SU-DHL-6 (cell line): ENCODE measurements at regions not wholly inside any gene's neighbourhood (a gene's known extent, or its start where the extent isn't known, plus 50 kb on each side); places are given as distances from the start of the nearest gene placed in this dataset.

Source experiments
- H2AFZ ChIP-seq: fragments of 200-600 bp; sonication (generic); 2 replicates; pipeline ENCODE4 v1.6.1; 2014; ENCODE audit warnings: low read depth, mild to moderate bottlenecking, moderate library complexity, mixed read lengths, antibody characterized with exemption, low read length; ENCODE audit not compliant: severe bottlenecking
- H3F3A ChIP-seq: fragments of 200-600 bp; shearing (Covaris generic); 2 replicates; pipeline ENCODE4 v1.6.0; 2016; ENCODE audit warnings: antibody characterized with exemption, mild to moderate bottlenecking; ENCODE audit not compliant: insufficient read depth
- H3K27ac ChIP-seq: fragments of 200-600 bp; sonication (generic); 2 replicates; pipeline ENCODE4 v1.5.1; 2016; ENCODE audit warnings: low read depth, mild to moderate bottlenecking, low read length, moderate library complexity, mixed read lengths
- H3K27me3 ChIP-seq: fragments of 200-600 bp; sonication (generic), shearing (Covaris generic); 2 replicates; pipeline ENCODE4 v1.6.0; 2014; ENCODE audit warnings: mild to moderate bottlenecking, low read length
- H3K36me3 ChIP-seq: fragments of 200-600 bp; sonication (generic); 2 replicates; pipeline ENCODE4 v1.6.1; 2014; ENCODE audit warnings: mild to moderate bottlenecking, low read length, mixed read lengths
- H3K4me2 ChIP-seq: fragments of 300-600, 200-600 bp; shearing (Covaris generic), sonication (generic); 2 replicates; pipeline ENCODE4 v1.6.0; 2014; ENCODE audit warnings: low read length, low read depth, mild to moderate bottlenecking; ENCODE audit not compliant: poor library complexity, severe bottlenecking
- H3K4me3 ChIP-seq: fragments of 200-600 bp; sonication (generic); 2 replicates; pipeline ENCODE4 v1.5.1; 2014; ENCODE audit warnings: antibody characterized with exemption, low read length, mild to moderate bottlenecking, mixed read lengths; ENCODE audit not compliant: insufficient read depth, poor library complexity, severe bottlenecking
- H3K79me2 ChIP-seq: fragments of 200-600 bp; sonication (generic); 2 replicates; pipeline ENCODE4 v1.6.1; 2014; ENCODE audit warnings: mild to moderate bottlenecking, low read length, moderate library complexity; ENCODE audit not compliant: insufficient read depth
- H3K9ac ChIP-seq: fragments of 200-600 bp; sonication (generic); 2 replicates; pipeline ENCODE4 v1.7.0; 2014; ENCODE audit warnings: mild to moderate bottlenecking, low read length
- H3K9me2 ChIP-seq: fragments of 200-600 bp; sonication (generic); replicated peaks from 2 replicates; pipeline ENCODE4 v1.6.1; 2014; ENCODE audit warnings: low read length; ENCODE audit not compliant: insufficient read depth
- H3K9me3 ChIP-seq: fragments of 200-600 bp; sonication (generic); 2 replicates; pipeline ENCODE4 v1.6.1; 2014; ENCODE audit warnings: low read length, mixed read lengths; ENCODE audit not compliant: insufficient read depth
- H4K20me1 ChIP-seq: fragments of 200-600 bp; sonication (generic); 2 replicates; pipeline ENCODE4 v1.6.1; 2014; ENCODE audit warnings: low read depth, mild to moderate bottlenecking, antibody characterized with exemption, low read length, moderate library complexity, mixed read lengths
- CTCF ChIP-seq: fragments of 200-600 bp; sonication (generic); IDR thresholded peaks from one replicate; pipeline ENCODE4 v1.5.1; 2017; ENCODE audit warnings: antibody characterized with exemption, mild to moderate bottlenecking, low read length, moderate library complexity; ENCODE audit not compliant: insufficient read depth, poor library complexity, severe bottlenecking
- EZH2phosphoT487 ChIP-seq: fragments of 200-600 bp; sonication (generic), shearing (Covaris generic); conservative IDR thresholded peaks from 2 replicates; pipeline ENCODE4 v1.6.1; 2018; ENCODE audit warnings: mild to moderate bottlenecking, antibody characterized with exemption, low read length, moderate library complexity, mixed read lengths

GRCh38 chr5:36355516-36355915 lies 53.8 kb upstream of the RANBP3L start:
- Histone ChIP-seq H3F3A (no peaks in the 10 kb centered on the region), H3K9me3 (no peaks in the 10 kb centered on the region), H3K4me3 (no peak overlapping the region), H4K20me1 (no peaks in the 10 kb centered on the region), H3K36me3 (no peaks in the 10 kb centered on the region), H3K4me2 (no peak overlapping the region), H3K9me2 (no peaks in the 10 kb centered on the region), H3K27ac (no peak overlapping the region), H2AFZ (no peak overlapping the region), H3K27me3 (no peaks in the 10 kb centered on the region), H3K79me2 (no peaks in the 10 kb centered on the region), H3K9ac (no peak overlapping the region)
- TF ChIP-seq CTCF (no peak), EZH2phosphoT487 (no peak)

GRCh38 chr5:36356915-36357314 lies 55.2 kb upstream of the RANBP3L start:
- Histone ChIP-seq H3K79me2 (no peaks in the 10 kb centered on the region), H3K27me3 (no peaks in the 10 kb centered on the region), H3K9me2 (no peaks in the 10 kb centered on the region), H3F3A (no peaks in the 10 kb centered on the region), H3K27ac (no peak overlapping the region), H3K36me3 (no peaks in the 10 kb centered on the region), H3K4me2 (no peak overlapping the region), H4K20me1 (no peaks in the 10 kb centered on the region), H3K9ac (no peak overlapping the region), H3K9me3 (no peaks in the 10 kb centered on the region), H3K4me3 (no peak overlapping the region), H2AFZ (no peak overlapping the region)
- TF ChIP-seq CTCF = no peak
- TF ChIP-seq EZH2phosphoT487 = no peak

- Histone ChIP-seq H3K4me2 (no peak overlapping the region), H3K27me3 (no peaks in the 10 kb centered on the region), H2AFZ (no peak overlapping the region), H4K20me1 (no peaks in the 10 kb centered on the region), H3K4me3 (no peak overlapping the region), H3K9me3 (no peaks in the 10 kb centered on the region), H3K36me3 (no peaks in the 10 kb centered on the region), H3F3A (no peaks in the 10 kb centered on the region), H3K9ac (no peak overlapping the region), H3K79me2 (no peaks in the 10 kb centered on the region), H3K9me2 (no peaks in the 10 kb centered on the region), H3K27ac (no peak overlapping the region)
- TF ChIP-seq EZH2phosphoT487 (no peak), CTCF (no peak)
Observed at GRCh38 chr5:36357391-36357975, 55.8 kb upstream of the RANBP3L start.
